ENCODE measurements at regions not wholly inside any gene's neighbourhood (a gene's known extent, or its start where the extent isn't known, plus 50 kb on each side); places are given as distances from the start of the nearest gene placed in this dataset.
"Not testable (repeated sequence)": the region's sequence is repeated elsewhere in the genome, so short reads cannot be mapped to it uniquely, and the experiment has no call there.

GRCh38 chr4:188722911-188723310 is 583.7 kb downstream of the TRIML1 start:
- no peak for DNase-seq (ENCODE audit: low spot score)
- no peaks in the 10 kb centered on the region for H3K36me3 Mint-ChIP-seq (ENCODE audit: low read depth)
- no peak overlapping the region for H3K27ac Mint-ChIP-seq
- no peaks in the 10 kb centered on the region for H3K27me3 Mint-ChIP-seq (ENCODE audit: insufficient read depth)
- H3K4me1 Mint-ChIP-seq (ENCODE audit: low read depth) = no peaks in the 10 kb centered on the region
- H3K4me3 Mint-ChIP-seq = no peak overlapping the region
- H3K9me3 Mint-ChIP-seq = peaks cover 17% of the 10 kb centered on the region
- intact Hi-C loops (cut with micrococcal nuclease) = no loop called here

GRCh38 chr4:188727746-188728145 is 588.5 kb downstream of the TRIML1 start:
- Mint-ChIP-seq H3K9me3 (peaks cover 27% of the 10 kb centered on the region), H3K36me3 (ENCODE audit: low read depth) (no peaks in the 10 kb centered on the region), H3K27me3 (ENCODE audit: insufficient read depth) (no peaks in the 10 kb centered on the region), H3K4me3 (no peak overlapping the region), H3K27ac (no peak overlapping the region), H3K4me1 (ENCODE audit: low read depth) (no peaks in the 10 kb centered on the region)
- intact Hi-C loops (cut with micrococcal nuclease) = no loop called here
- no peak for DNase-seq (ENCODE audit: low spot score)

- no peak for DNase-seq (ENCODE audit: low spot score)
- Mint-ChIP-seq H3K36me3 (ENCODE audit: low read depth) (no peaks in the 10 kb centered on the region), H3K4me3 (no peak overlapping the region), H3K27me3 (ENCODE audit: insufficient read depth) (no peaks in the 10 kb centered on the region), H3K27ac (no peak overlapping the region), H3K4me1 (ENCODE audit: low read depth) (no peaks in the 10 kb centered on the region), H3K9me3 (peaks cover 33% of the 10 kb centered on the region)
- intact Hi-C loops (cut with micrococcal nuclease) = no loop called here
These were observed 589.1 kb downstream of the TRIML1 start for GRCh38 chr4:188728359-188728758.

- no peaks in the 10 kb centered on the region for H3K4me1 Mint-ChIP-seq (ENCODE audit: low read depth)
- intact Hi-C loops (cut with micrococcal nuclease) = no loop called here
- no peaks in the 10 kb centered on the region for H3K36me3 Mint-ChIP-seq (ENCODE audit: low read depth)
- H3K27me3 Mint-ChIP-seq (ENCODE audit: insufficient read depth) = no peaks in the 10 kb centered on the region
- H3K27ac Mint-ChIP-seq = no peak overlapping the region
- peaks cover 40% of the 10 kb centered on the region for H3K9me3 Mint-ChIP-seq
- no peak overlapping the region for H3K4me3 Mint-ChIP-seq
- DNase-seq (ENCODE audit: low spot score) = no peak
These were observed 592.9 kb downstream of the TRIML1 start for GRCh38 chr4:188732131-188732530.

- DNase-seq (ENCODE audit: low spot score) = no peak
- Mint-ChIP-seq H3K9me3 (peaks cover 39% of the 10 kb centered on the region), H3K27ac (no peak overlapping the region), H3K27me3 (ENCODE audit: insufficient read depth) (no peaks in the 10 kb centered on the region), H3K4me3 (no peak overlapping the region), H3K4me1 (ENCODE audit: low read depth) (no peaks in the 10 kb centered on the region), H3K36me3 (ENCODE audit: low read depth) (no peaks in the 10 kb centered on the region)
- intact Hi-C loops (cut with micrococcal nuclease) = no loop called here
These were observed 595.8 kb downstream of the TRIML1 start for GRCh38 chr4:188735082-188735481.

- Mint-ChIP-seq H3K36me3 (ENCODE audit: low read depth) (no peaks in the 10 kb centered on the region), H3K9me3 (peaks cover 21% of the 10 kb centered on the region), H3K27ac (no peak overlapping the region), H3K4me1 (ENCODE audit: low read depth) (no peaks in the 10 kb centered on the region), H3K4me3 (no peak overlapping the region), H3K27me3 (ENCODE audit: insufficient read depth) (no peaks in the 10 kb centered on the region)
- intact Hi-C loops (cut with micrococcal nuclease) = no loop called here
- no peak for DNase-seq (ENCODE audit: low spot score)
These were observed 598.2 kb downstream of the TRIML1 start for GRCh38 chr4:188737251-188738002.

GRCh38 chr4:188738290-188738689 is 599.0 kb downstream of the TRIML1 start:
- H3K36me3 Mint-ChIP-seq (ENCODE audit: low read depth); intact Hi-C loops (cut with micrococcal nuclease); H3K27me3 Mint-ChIP-seq (ENCODE audit: insufficient read depth); H3K4me3 Mint-ChIP-seq; DNase-seq (ENCODE audit: low spot score); H3K4me1 Mint-ChIP-seq (ENCODE audit: low read depth); H3K27ac Mint-ChIP-seq: not testable (repeated sequence)
- peaks cover 15% of the 10 kb centered on the region for H3K9me3 Mint-ChIP-seq

- H3K4me1 Mint-ChIP-seq (ENCODE audit: low read depth); H3K9me3 Mint-ChIP-seq; H3K4me3 Mint-ChIP-seq; H3K27me3 Mint-ChIP-seq (ENCODE audit: insufficient read depth); intact Hi-C loops (cut with micrococcal nuclease); H3K27ac Mint-ChIP-seq; H3K36me3 Mint-ChIP-seq (ENCODE audit: low read depth); DNase-seq (ENCODE audit: low spot score): not testable (repeated sequence)
These were observed 600.9 kb downstream of the TRIML1 start for GRCh38 chr4:188740172-188740571.

GRCh38 chr4:188740791-188741190 is 601.5 kb downstream of the TRIML1 start:
- H3K9me3 Mint-ChIP-seq; intact Hi-C loops (cut with micrococcal nuclease); H3K36me3 Mint-ChIP-seq (ENCODE audit: low read depth); DNase-seq (ENCODE audit: low spot score); H3K4me1 Mint-ChIP-seq (ENCODE audit: low read depth); H3K27ac Mint-ChIP-seq; H3K27me3 Mint-ChIP-seq (ENCODE audit: insufficient read depth); H3K4me3 Mint-ChIP-seq: not testable (repeated sequence)

- Mint-ChIP-seq H3K4me1 (ENCODE audit: low read depth) (no peaks in the 10 kb centered on the region), H3K27me3 (ENCODE audit: insufficient read depth) (no peaks in the 10 kb centered on the region)
- intact Hi-C loops (cut with micrococcal nuclease) = no loop called here
These were observed 615.2 kb downstream of the TRIML1 start for GRCh38 chr4:188754372-188755002.

GRCh38 chr4:188767496-188767895 is 628.3 kb downstream of the TRIML1 start:
- intact Hi-C loops (cut with micrococcal nuclease) = no loop called here

More at GRCh38 chr4:188754372-188755002, 615.2 kb downstream of the TRIML1 start:
- H3K4me3 Mint-ChIP-seq = no peak overlapping the region
- H3K36me3 Mint-ChIP-seq (ENCODE audit: low read depth) = no peaks in the 10 kb centered on the region
- no peak overlapping the region for H3K27ac Mint-ChIP-seq
- DNase-seq (ENCODE audit: low spot score) = no peak
- H3K9me3 Mint-ChIP-seq = peaks cover 33% of the 10 kb centered on the region

GRCh38 chr4:188778905-188779304 is 639.7 kb downstream of the TRIML1 start:
- Mint-ChIP-seq H3K9me3 (no peaks in the 10 kb centered on the region), H3K27ac (no peak overlapping the region), H3K27me3 (ENCODE audit: insufficient read depth) (no peaks in the 10 kb centered on the region), H3K4me3 (no peak overlapping the region), H3K4me1 (ENCODE audit: low read depth) (no peaks in the 10 kb centered on the region), H3K36me3 (ENCODE audit: low read depth) (no peaks in the 10 kb centered on the region)
- intact Hi-C loops (cut with micrococcal nuclease) = no loop called here
- no peak for DNase-seq (ENCODE audit: low spot score)

More at GRCh38 chr4:188767496-188767895, 628.3 kb downstream of the TRIML1 start:
- DNase-seq (ENCODE audit: low spot score) = no peak
- no peak overlapping the region for H3K27ac Mint-ChIP-seq
- no peak overlapping the region for H3K4me3 Mint-ChIP-seq
- H3K4me1 Mint-ChIP-seq (ENCODE audit: low read depth) = no peaks in the 10 kb centered on the region
- H3K27me3 Mint-ChIP-seq (ENCODE audit: insufficient read depth) = no peaks in the 10 kb centered on the region
- H3K9me3 Mint-ChIP-seq = peaks cover 27% of the 10 kb centered on the region
- no peaks in the 10 kb centered on the region for H3K36me3 Mint-ChIP-seq (ENCODE audit: low read depth)

- no peaks in the 10 kb centered on the region for H3K4me1 Mint-ChIP-seq (ENCODE audit: low read depth)
- DNase-seq (ENCODE audit: low spot score) = no peak
- no peaks in the 10 kb centered on the region for H3K36me3 Mint-ChIP-seq (ENCODE audit: low read depth)
- no peak overlapping the region for H3K4me3 Mint-ChIP-seq
- no peak overlapping the region for H3K27ac Mint-ChIP-seq
- no peaks in the 10 kb centered on the region for H3K9me3 Mint-ChIP-seq
- intact Hi-C loops (cut with micrococcal nuclease) = no loop called here
- H3K27me3 Mint-ChIP-seq (ENCODE audit: insufficient read depth) = no peaks in the 10 kb centered on the region
These were observed 640.3 kb downstream of the TRIML1 start for GRCh38 chr4:188779581-188779980.

Data from activated T-helper 1 cell treated with anti-CD3 and anti-CD28 coated beads, Interleukin-12 subunit alpha, Interleukin-12 subunit beta, Interleukin-2, Interleukin-4 antibody, amounts not matched to agents 30 ng/mL and 10 ng/mL and 1 ng/mL, durations not matched to agents 14 hours and 24 hours and 36 hours (primary cell).